ENCODE measurements at regions not wholly inside any gene's neighbourhood (a gene's known extent, or its start where the extent isn't known, plus 50 kb on each side); places are given as distances from the start of the nearest gene placed in this dataset.

DNA sequence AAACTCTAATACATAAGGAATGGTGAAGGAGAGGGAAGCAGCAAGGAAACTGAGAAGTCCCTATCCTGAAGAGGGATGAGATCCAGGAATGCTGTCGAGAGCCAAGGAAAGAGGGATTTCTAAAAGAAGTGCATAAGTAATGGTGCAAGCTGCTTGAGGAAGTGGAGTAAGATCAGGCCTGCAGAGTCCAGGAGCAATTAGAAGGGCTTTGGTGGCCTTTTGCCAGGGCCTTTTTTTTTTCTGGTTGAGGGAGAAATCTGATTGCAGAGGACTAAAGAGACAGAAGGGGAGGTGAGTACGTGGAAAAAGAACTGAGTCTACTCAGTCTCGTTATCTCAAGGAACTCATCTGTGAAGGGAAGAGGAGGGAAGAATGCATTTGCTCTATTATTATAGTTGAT is 396.2 kb downstream of the UTRN start:
- TF ChIP-seq CTCF (IDR thresholded peaks at IDR 0.05) (no peak), POLR2AphosphoS5 (IDR thresholded peaks at IDR 0.05) (no peak), POLR2A (IDR thresholded peaks at IDR 0.05) (no peak)

Measured in gastroesophageal sphincter (tissue), 3 donors.